Immature natural killer cell (primary cell): ENCODE measurements at regions not wholly inside any gene's neighbourhood (a gene's known extent, or its start where the extent isn't known, plus 50 kb on each side); places are given as distances from the start of the nearest gene placed in this dataset.

Experiments
- DNase-seq, 3 donors: peaks; one replicate each; pipeline ENCODE4 v3.0.0; 2022; ENCODE audit warnings: mixed read lengths in 1 of 3
- H3K27ac Mint-ChIP-seq, 6 donors: one replicate each; pipeline ENCODE4 v1.8.0; 2020; ENCODE audit warnings: mixed read lengths in 6 of 6, mild to moderate bottlenecking in 5 of 6, inconsistent platforms in 4 of 6, moderate library complexity in 3 of 6
- H3K27me3 Mint-ChIP-seq, 3 donors: one replicate each; pipeline ENCODE4 v1.8.0; 2020 to 2021; ENCODE audit warnings: low read depth in 3 of 3, mild to moderate bottlenecking in 3 of 3, mixed read lengths in 3 of 3, moderate library complexity in 3 of 3, inconsistent platforms in 1 of 3
- H3K36me3 Mint-ChIP-seq, 3 donors: one replicate each; pipeline ENCODE4 v1.8.0; 2020; ENCODE audit warnings: mixed read lengths in 3 of 3, inconsistent platforms in 2 of 3, mild to moderate bottlenecking in 2 of 3
- H3K4me1 Mint-ChIP-seq, 2 donors: one replicate each; pipeline ENCODE4 v1.8.0; 2020; ENCODE audit warnings: inconsistent platforms in 2 of 2, mild to moderate bottlenecking in 2 of 2, mixed read lengths in 2 of 2, moderate library complexity in 1 of 2
- H3K4me3 Mint-ChIP-seq, 5 donors: one replicate each; pipeline ENCODE4 v1.8.0; 2020; ENCODE audit warnings: mild to moderate bottlenecking in 5 of 5, mixed read lengths in 5 of 5, inconsistent platforms in 3 of 5, moderate library complexity in 3 of 5
- H3K9me3 Mint-ChIP-seq, 6 donors: one replicate each; pipeline ENCODE4 v1.8.0; 2020; ENCODE audit warnings: mild to moderate bottlenecking in 6 of 6, mixed read lengths in 6 of 6, inconsistent platforms in 4 of 6, moderate library complexity in 3 of 6

DNA sequence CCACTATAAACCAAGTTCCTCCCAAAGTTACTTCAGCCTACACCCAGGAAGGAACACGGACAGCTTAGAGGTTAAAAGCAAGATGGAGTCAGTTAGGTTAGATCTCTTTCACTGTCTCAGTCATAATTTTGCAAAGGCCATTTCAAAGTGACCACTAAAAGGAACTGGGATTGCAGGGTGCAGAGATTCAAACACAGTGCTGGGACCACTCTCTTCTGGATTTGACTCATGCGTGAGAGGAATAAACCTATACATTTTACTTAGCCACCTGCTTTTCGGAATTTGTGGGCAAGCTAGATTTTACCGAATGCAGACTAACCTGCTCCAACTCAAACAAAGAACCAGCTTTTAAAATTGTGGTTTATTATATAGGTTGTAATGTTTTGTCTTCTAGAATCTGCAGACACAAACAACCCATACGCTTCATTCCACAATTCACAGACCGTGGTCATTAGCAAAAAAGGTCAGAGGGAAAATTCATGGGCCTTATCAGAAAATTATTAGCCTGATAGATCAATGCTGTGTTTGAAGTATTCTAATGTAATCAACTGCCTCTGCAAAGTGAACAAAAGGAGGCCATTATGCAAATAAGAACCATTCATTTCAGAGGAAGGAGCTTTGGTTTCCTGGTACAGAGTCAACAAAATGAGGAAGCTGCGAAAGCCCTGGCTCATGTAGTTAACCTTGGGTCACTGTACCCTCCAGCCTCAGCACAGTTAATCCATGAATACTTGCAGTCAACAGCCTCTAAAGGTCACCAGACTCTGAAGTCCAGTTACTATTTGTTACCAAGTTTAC lies 342.7 kb upstream of the KLF6 start:
- H3K27me3 Mint-ChIP-seq: no peaks in the 10 kb centered on the region
- H3K27ac Mint-ChIP-seq: no peak overlapping the region
- peaks cover 5 to 25% of the 10 kb centered on the region in 2 donors for H3K4me1 Mint-ChIP-seq
- H3K4me3 Mint-ChIP-seq: peak overlapping the region in 2 of 5 donors; percentile 5 to 35
- no peak for DNase-seq
- peaks cover 4 to 18% (median 11%) of the 10 kb centered on the region in 3 donors for H3K36me3 Mint-ChIP-seq
- H3K9me3 Mint-ChIP-seq: peaks cover 0 to 6% (median under 1%) of the 10 kb centered on the region in 6 donors

DNA sequence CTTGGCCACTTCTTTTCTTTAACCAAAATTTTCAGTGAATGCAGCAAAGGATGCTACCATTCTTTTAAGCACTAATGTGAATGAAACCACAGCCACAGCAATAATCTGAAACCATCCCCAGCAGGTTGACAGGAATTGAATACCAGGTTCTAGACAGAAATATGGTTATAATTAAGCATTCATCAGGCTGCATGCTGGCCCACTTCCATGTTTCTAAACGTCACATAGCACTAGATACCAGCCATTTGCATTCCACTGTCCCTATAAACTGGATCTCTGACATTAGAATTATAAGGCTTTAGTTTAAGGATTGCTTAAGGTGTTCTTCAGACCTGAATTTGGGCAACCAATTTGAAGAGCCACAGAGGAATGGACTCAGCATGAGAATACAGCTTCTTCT lies 340.8 kb upstream of the KLF6 start:
- no peak overlapping the region for H3K4me3 Mint-ChIP-seq
- H3K4me1 Mint-ChIP-seq: peaks cover 16 to 33% of the 10 kb centered on the region in 2 donors
- no peak overlapping the region for H3K27ac Mint-ChIP-seq
- peaks cover 4 to 18% (median 11%) of the 10 kb centered on the region in 3 donors for H3K36me3 Mint-ChIP-seq
- no peak for DNase-seq
- peaks cover 0 to 6% (median under 1%) of the 10 kb centered on the region in 6 donors for H3K9me3 Mint-ChIP-seq
- H3K27me3 Mint-ChIP-seq: peaks cover 0 to 2% (median 0%) of the 10 kb centered on the region in 3 donors

DNA sequence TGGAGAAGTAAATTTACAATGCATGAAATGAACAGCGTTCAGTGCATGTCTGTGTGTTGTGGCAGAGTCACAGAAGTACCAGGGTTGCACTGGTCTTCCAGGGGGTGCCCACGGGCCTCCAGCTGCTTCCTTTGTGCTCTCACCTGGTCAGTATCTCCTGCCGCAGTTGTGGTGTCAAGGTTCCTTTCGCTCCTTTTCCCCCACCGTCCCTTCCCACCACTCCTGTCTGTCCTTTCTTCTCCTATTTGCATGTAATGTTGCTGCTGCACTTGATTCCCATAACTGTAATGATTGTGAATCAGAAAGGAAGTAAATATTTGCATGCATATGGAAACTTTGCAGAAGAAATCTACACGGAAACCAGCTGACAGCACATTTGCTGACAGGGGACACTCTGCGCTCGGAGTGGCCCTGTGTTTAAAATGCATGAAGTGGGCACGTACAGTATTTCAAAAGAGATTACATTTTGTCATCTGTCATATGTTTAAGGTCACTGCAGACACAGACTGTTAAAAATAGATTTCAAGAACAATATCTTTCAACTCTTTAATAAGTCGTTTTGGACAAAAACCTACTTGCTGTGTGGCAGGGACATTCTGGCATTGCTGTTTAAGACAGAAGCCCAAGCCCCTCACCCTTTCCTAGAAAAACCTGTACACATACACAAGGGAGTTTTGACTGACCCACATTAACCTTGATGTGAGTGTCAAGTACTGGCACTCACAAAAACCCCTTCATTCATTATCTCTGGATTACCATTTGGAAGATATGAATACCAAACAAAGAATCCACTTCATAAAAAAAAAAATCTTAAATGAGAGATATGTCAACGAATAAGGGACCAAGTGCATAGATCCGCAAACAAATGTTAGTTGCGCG lies 336.7 kb upstream of the KLF6 start:
- Mint-ChIP-seq H3K4me3 (peak overlapping the region in 3 of 5 donors; percentile 4 to 49 (median 15)), H3K4me1 (peaks cover 13 to 16% of the 10 kb centered on the region in 2 donors), H3K27ac (no peak overlapping the region), H3K27me3 (peaks cover 0 to 5% (median 4%) of the 10 kb centered on the region in 3 donors), H3K9me3 (peaks cover 0 to 6% (median under 1%) of the 10 kb centered on the region in 6 donors), H3K36me3 (peaks cover 4 to 22% (median 11%) of the 10 kb centered on the region in 3 donors)
- no peak for DNase-seq

DNA sequence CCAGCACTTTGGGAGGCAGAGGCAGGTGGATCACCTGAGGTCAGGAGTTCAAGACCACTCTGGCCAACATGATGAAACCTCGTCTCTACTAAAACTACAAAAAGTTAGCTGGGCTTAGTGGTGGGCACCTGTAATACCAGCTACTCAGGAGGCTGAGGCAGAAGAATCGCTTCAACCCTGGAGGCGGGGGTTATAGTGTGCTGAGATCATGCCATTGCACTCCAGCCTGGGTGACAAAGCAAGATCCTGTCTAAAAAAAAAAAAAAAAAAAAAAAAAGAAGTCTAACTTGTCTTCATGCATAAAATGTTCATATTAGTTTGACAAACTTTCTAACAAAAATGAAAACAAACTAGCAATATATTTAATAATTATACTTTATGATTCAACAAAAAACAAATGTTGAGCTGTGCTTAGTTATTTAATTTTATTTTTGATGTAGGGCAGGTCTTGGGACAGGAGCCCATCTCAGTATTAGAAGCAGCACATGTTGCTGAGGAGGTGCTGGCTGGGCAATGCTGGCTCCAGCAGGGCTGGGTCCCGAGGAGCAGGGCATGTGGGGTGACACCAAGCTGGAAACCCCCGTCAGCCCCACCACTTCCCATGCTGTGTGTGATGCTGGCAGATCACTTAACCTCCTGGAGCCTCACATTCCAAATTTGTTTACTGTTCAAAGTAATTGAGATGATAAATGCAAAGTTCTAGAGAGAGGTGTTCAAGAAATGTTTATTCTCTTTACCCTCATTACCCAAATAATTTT lies 335.3 kb upstream of the KLF6 start:
- DNase-seq: no peak
- H3K4me1 Mint-ChIP-seq: peaks cover 10 to 11% of the 10 kb centered on the region in 2 donors
- no peak overlapping the region for H3K27ac Mint-ChIP-seq
- H3K9me3 Mint-ChIP-seq: no peaks in the 10 kb centered on the region
- peaks cover 0 to 7% (median 4%) of the 10 kb centered on the region in 3 donors for H3K27me3 Mint-ChIP-seq
- no peak overlapping the region for H3K4me3 Mint-ChIP-seq
- peaks cover 4 to 14% (median 6%) of the 10 kb centered on the region in 3 donors for H3K36me3 Mint-ChIP-seq

DNA sequence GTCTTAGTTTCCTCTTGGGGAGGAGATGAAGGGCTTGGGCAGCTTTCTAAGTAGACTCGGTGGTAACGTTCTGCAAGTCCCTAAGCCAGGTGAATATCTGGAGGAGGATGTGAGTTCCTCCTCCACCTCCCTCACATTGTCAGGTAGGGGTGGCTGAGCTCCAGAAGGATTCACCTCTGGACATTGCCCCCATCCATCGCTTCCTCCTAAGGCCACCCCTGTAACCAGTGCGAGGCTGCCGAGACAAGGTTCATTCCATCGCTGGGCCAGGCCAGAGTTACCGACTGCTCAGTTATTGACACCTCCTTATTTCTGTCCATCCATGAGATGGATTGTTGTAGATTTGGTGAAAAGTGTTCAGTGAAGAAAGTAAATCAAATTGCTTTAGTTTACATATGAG lies 334.1 kb upstream of the KLF6 start:
- H3K9me3 Mint-ChIP-seq: no peaks in the 10 kb centered on the region
- peaks cover 10 to 11% of the 10 kb centered on the region in 2 donors for H3K4me1 Mint-ChIP-seq
- DNase-seq: no peak
- no peak overlapping the region for H3K27ac Mint-ChIP-seq
- H3K27me3 Mint-ChIP-seq: peaks cover 0 to 8% (median 4%) of the 10 kb centered on the region in 3 donors
- H3K4me3 Mint-ChIP-seq: no peak overlapping the region
- peaks cover 0 to 4% (median 0%) of the 10 kb centered on the region in 3 donors for H3K36me3 Mint-ChIP-seq

DNA sequence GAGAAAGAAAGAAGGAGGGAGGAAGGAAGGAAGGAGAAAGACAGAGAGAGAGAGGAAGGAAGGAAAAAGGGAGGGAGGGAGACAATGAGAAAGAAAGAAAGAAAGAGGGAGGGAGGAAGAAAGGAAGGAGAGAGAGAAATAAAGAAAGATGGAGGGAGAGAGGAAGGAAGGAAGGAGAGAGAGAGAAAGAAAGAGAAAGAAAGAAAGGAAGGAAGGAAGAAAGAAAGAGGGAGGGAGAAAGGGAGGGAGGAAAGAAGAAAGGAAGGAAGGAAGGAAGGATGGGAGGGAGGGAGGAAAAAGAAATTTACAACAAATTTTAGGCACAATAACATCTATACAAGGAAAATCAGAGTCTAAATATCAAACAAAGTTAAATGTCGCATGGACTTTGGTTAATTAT lies 332.6 kb upstream of the KLF6 start:
- Mint-ChIP-seq H3K36me3 (peaks cover 0 to 4% (median 0%) of the 10 kb centered on the region in 3 donors), H3K9me3 (no peaks in the 10 kb centered on the region), H3K4me3 (no peak overlapping the region), H3K4me1 (peaks cover 10 to 11% of the 10 kb centered on the region in 2 donors), H3K27me3 (peaks cover 0 to 8% (median 5%) of the 10 kb centered on the region in 3 donors), H3K27ac (no peak overlapping the region)
- no peak for DNase-seq

DNA sequence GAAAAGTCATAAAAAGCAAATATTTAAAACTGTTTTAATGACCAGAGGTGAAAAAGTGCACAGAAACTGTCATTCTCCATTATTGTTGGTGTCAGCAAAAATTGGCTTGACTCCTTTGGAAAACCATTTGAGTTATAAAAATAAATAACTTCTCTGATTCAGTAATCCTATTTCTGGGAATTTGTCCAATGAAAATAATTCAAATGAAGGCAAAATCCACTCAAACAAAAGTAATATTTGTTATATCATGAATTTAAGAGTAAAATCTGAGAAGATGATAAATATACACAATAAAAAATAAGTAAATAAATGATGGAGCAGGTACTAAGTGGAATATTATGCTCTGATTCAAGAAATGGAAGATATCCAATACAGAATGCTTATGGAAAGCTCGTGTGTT lies 326.6 kb upstream of the KLF6 start:
- no peaks in the 10 kb centered on the region for H3K4me1 Mint-ChIP-seq
- DNase-seq: no peak
- H3K9me3 Mint-ChIP-seq: no peaks in the 10 kb centered on the region
- H3K4me3 Mint-ChIP-seq: no peak overlapping the region
- no peak overlapping the region for H3K27ac Mint-ChIP-seq
- peaks cover 2 to 4% (median 2%) of the 10 kb centered on the region in 3 donors for H3K27me3 Mint-ChIP-seq
- no peaks in the 10 kb centered on the region for H3K36me3 Mint-ChIP-seq

DNA sequence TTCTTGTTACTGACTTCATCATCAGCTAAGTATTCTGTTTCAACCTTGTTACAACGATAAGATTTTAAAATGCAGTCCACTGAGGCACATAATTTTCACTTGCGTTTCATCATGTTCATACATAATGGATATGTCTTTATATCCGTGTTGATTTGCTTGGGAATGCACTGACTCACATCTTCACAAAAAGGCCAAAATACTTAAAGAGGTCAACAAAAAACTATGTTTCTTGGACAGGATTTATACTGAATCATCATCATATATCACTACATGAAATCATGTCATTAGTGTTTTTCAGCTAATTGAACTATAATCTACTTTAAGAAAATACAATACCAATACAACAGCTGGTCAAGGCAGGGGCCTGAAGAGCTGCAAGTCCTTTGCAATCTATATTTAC lies 324.5 kb upstream of the KLF6 start:
- H3K27me3 Mint-ChIP-seq: peaks cover 1 to 5% (median 4%) of the 10 kb centered on the region in 3 donors
- H3K4me3 Mint-ChIP-seq: no peak overlapping the region
- H3K27ac Mint-ChIP-seq: no peak overlapping the region
- H3K4me1 Mint-ChIP-seq: no peaks in the 10 kb centered on the region
- H3K9me3 Mint-ChIP-seq: no peaks in the 10 kb centered on the region
- no peak for DNase-seq
- no peaks in the 10 kb centered on the region for H3K36me3 Mint-ChIP-seq

DNA sequence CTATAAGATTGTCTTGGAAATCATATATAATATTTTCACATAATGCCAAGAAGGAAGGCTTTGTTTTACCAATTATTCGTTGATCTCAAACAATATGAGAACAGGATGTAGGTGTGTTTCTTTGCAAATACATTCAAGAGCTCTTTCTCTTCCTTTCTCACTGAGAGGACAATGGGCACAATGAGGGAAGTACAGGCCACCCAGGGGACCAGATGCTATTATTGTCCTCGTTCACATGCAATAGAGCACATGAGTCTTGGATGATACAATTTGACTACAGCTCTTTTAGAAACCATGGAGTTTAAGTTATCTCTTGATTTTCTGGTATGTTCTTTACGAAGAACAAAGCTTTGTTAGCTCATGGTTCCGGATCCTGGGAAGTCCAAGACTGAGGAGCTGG lies 323.7 kb upstream of the KLF6 start:
- Mint-ChIP-seq H3K36me3 (no peaks in the 10 kb centered on the region), H3K27ac (no peak overlapping the region), H3K9me3 (no peaks in the 10 kb centered on the region), H3K27me3 (peaks cover 3 to 5% (median 4%) of the 10 kb centered on the region in 3 donors), H3K4me3 (no peak overlapping the region), H3K4me1 (no peaks in the 10 kb centered on the region)
- no peak for DNase-seq

DNA sequence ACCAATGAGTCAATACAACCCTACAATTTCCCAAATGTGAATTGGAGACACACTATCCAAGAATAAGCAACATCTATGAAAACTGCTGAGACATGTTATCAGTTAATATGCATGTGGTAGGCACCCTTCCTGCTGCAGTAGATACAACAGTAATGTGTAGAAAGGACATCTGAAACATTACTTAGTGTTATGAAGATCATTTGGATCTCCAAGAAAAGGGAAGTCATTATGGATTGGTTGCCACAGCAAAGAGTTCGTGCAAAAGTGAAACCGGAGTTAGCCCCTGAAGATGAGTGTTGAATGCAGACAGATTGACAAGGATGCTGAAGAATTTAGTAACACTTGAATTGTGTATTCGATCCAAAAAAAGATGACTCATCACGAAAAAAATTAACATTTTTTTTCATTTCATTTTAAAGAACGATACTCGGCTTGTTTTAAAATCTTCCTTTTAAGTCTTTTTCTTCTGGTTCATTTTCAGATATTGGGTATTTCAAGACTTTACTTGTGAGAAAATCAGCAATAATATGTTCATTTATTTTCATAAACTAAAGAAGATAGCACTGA lies 322.4 kb upstream of the KLF6 start:
- Mint-ChIP-seq H3K27ac (no peak overlapping the region), H3K27me3 (peaks cover 3 to 4% (median 4%) of the 10 kb centered on the region in 3 donors), H3K36me3 (no peaks in the 10 kb centered on the region), H3K4me1 (peaks cover 0 to 2% of the 10 kb centered on the region in 2 donors), H3K4me3 (no peak overlapping the region), H3K9me3 (no peaks in the 10 kb centered on the region)
- DNase-seq: no peak

DNA sequence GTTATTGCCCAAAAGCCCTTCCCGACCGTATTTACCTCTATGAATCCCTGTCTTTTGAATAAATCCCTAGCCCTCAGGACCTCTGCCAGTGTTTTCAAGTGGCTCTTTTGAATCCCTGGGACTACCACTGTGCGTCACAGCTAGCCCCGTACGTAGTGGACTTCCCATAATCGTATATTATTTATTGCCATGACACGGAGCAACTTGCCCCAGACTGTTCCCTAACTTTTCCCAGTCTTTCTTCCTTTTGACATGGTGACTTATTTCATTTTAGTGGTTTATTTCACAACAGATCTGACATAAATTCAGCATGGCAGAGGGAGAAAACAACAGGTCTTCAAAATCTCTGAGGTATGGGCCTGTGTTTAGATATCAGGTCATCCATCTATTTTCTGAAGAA lies 318.6 kb upstream of the KLF6 start:
- Mint-ChIP-seq H3K9me3 (no peaks in the 10 kb centered on the region), H3K4me1 (peaks cover 12 to 14% of the 10 kb centered on the region in 2 donors), H3K27me3 (peaks cover 4% of the 10 kb centered on the region in 3 donors), H3K27ac (peak overlapping the region in 1 of 6 donors; percentile 31), H3K36me3 (no peaks in the 10 kb centered on the region), H3K4me3 (no peak overlapping the region)
- DNase-seq: no peak

DNA sequence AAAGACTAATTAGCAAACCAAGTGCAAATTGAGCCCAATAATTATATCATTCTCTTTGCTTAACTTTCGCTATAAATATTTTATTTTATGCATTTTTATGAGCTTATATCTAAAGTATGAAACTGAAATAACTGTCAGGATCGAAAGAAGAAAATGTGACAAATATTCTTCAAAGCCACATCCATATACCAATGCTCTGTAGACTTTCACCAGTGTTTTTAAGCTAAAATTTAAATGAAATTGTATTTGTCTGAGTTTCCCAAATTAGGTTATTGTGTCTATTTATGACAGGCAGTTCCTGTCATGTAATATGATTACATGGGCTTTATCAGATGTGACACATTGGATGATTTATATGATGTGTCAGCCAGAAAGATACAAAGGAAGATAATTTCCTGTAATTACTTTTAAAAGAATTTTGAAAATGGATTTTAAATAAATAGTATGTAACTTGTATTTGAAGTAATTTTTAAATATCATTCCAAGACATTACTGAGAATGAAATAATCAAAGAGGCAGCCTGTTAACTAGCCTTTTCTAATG lies 317.9 kb upstream of the KLF6 start:
- peaks cover 12 to 14% of the 10 kb centered on the region in 2 donors for H3K4me1 Mint-ChIP-seq
- H3K36me3 Mint-ChIP-seq: no peaks in the 10 kb centered on the region
- DNase-seq: no peak
- no peak overlapping the region for H3K27ac Mint-ChIP-seq
- no peak overlapping the region for H3K4me3 Mint-ChIP-seq
- peaks cover 4% of the 10 kb centered on the region in 3 donors for H3K27me3 Mint-ChIP-seq
- no peaks in the 10 kb centered on the region for H3K9me3 Mint-ChIP-seq
